ENCODE measurements at regions not wholly inside any gene's neighbourhood (a gene's known extent, or its start where the extent isn't known, plus 50 kb on each side); places are given as distances from the start of the nearest gene placed in this dataset.

- TF ChIP-seq, protein P1, sequence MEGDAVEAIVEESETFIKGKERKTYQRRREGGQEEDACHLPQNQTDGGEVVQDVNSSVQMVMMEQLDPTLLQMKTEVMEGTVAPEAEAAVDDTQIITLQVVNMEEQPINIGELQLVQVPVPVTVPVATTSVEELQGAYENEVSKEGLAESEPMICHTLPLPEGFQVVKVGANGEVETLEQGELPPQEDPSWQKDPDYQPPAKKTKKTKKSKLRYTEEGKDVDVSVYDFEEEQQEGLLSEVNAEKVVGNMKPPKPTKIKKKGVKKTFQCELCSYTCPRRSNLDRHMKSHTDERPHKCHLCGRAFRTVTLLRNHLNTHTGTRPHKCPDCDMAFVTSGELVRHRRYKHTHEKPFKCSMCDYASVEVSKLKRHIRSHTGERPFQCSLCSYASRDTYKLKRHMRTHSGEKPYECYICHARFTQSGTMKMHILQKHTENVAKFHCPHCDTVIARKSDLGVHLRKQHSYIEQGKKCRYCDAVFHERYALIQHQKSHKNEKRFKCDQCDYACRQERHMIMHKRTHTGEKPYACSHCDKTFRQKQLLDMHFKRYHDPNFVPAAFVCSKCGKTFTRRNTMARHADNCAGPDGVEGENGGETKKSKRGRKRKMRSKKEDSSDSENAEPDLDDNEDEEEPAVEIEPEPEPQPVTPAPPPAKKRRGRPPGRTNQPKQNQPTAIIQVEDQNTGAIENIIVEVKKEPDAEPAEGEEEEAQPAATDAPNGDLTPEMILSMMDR (conservative IDR thresholded peaks at IDR 0.05; ENCODE audit: low read depth, low read length) = no peak
- TF ChIP-seq EZH2 (IDR thresholded peaks at IDR 0.05; ENCODE audit: low read length, unreplicated experiment) = no peak
Observed at GRCh38 chr6:9224539-9224938, 789.2 kb upstream of the SLC35B3 start.

Measured in PC-3 (cell line).